Endodermal cell (in vitro differentiated cells): ENCODE measurements at regions not wholly inside any gene's neighbourhood (a gene's known extent, or its start where the extent isn't known, plus 50 kb on each side); places are given as distances from the start of the nearest gene placed in this dataset.

Source experiments
- DNase-seq: peaks from one replicate; pipeline ENCODE4 v3.0.0-alpha.2; 2017
- H3K27ac ChIP-seq: 2 replicates; pipeline ENCODE4 v1.5.1; 2013; ENCODE audit warnings: mild to moderate bottlenecking, low read depth, low read length, moderate library complexity
- H3K27me3 ChIP-seq: 2 replicates; pipeline ENCODE4 v1.6.1; 2013; ENCODE audit warnings: mild to moderate bottlenecking, low read length, moderate library complexity; ENCODE audit not compliant: insufficient read depth, control insufficient read depth, poor library complexity, severe bottlenecking
- H3K36me3 ChIP-seq: 2 replicates; pipeline ENCODE4 v1.7.0; 2013; ENCODE audit warnings: mild to moderate bottlenecking, low read length, moderate library complexity; ENCODE audit not compliant: control insufficient read depth, insufficient read depth
- H3K4me1 ChIP-seq: one replicate; pipeline ENCODE4 v1.7.0; 2013; ENCODE audit warnings: low read length; ENCODE audit not compliant: control insufficient read depth, insufficient read depth
- H3K4me3 ChIP-seq: 2 replicates; pipeline ENCODE4 v1.5.1; 2013; ENCODE audit warnings: mild to moderate bottlenecking, low read length, moderate library complexity
- H3K9ac ChIP-seq: 2 replicates; pipeline ENCODE4 v1.6.1; 2013; ENCODE audit warnings: mild to moderate bottlenecking, low read length, moderate library complexity; ENCODE audit not compliant: poor library complexity, severe bottlenecking; ENCODE audit errors: extremely low read depth
- H3K9me3 ChIP-seq: 2 replicates; pipeline ENCODE4 v1.6.1; 2013; ENCODE audit warnings: mild to moderate bottlenecking, low read length, moderate library complexity; ENCODE audit not compliant: control insufficient read depth
- H3K27ac Mint-ChIP-seq: 2 replicates; pipeline ENCODE4 v1.8.0; 2020; ENCODE audit warnings: mixed read lengths
- H3K27me3 Mint-ChIP-seq: 2 replicates; pipeline ENCODE4 v1.8.0; 2021; ENCODE audit warnings: mild to moderate bottlenecking, mixed read lengths; ENCODE audit not compliant: insufficient read depth
- H3K36me3 Mint-ChIP-seq: 2 replicates; pipeline ENCODE4 v1.8.0; 2020; ENCODE audit warnings: low read depth, mixed read lengths
- H3K4me1 Mint-ChIP-seq: 2 replicates; pipeline ENCODE4 v1.8.0; 2020; ENCODE audit warnings: mixed read lengths
- H3K4me3 Mint-ChIP-seq: 2 replicates; pipeline ENCODE4 v1.8.0; 2020; ENCODE audit warnings: mild to moderate bottlenecking, moderate library complexity, mixed read lengths
- H3K9me3 Mint-ChIP-seq: 2 replicates; pipeline ENCODE4 v1.8.0; 2020; ENCODE audit warnings: mild to moderate bottlenecking, mixed read lengths
- WGBS, 2 experiments: methylation state at CpG; one replicate each; pipeline versions ENCODE4 v1.1.5 to v1.1.7; 2013; ENCODE audit warnings: missing lambda C conversion rate in 2 of 2, mixed read lengths in 1 of 2; ENCODE audit not compliant: insufficient coverage in 1 of 2, insufficient read length in 1 of 2; 5-methylcytosine and 5-hydroxymethylcytosine counted together
- TF ChIP-seq, protein P1 (sequence below): fragments of 200-600 bp; sonication (generic); conservative IDR thresholded peaks from 2 replicates; pipeline ENCODE4 v1.5.0; 2021; ENCODE audit warnings: antibody characterized with exemption, mild to moderate bottlenecking

GRCh38 chr10:20694296-20694695, 202.8 kb downstream of the NEBL start:
- no peaks in the 10 kb centered on the region for H3K9me3 ChIP-seq
- H3K4me3 ChIP-seq: no peak overlapping the region
- no peaks in the 10 kb centered on the region for H3K4me1 ChIP-seq
- peaks cover 18% of the 10 kb centered on the region for H3K27me3 ChIP-seq
- Mint-ChIP-seq H3K9me3 (peaks cover 14% of the 10 kb centered on the region), H3K27me3 (no peaks in the 10 kb centered on the region), H3K27ac (peak overlapping the region; percentile 71), H3K4me3 (no peak overlapping the region), H3K36me3 (no peaks in the 10 kb centered on the region), H3K4me1 (peaks cover 34% of the 10 kb centered on the region)
- TF ChIP-seq, protein P1, sequence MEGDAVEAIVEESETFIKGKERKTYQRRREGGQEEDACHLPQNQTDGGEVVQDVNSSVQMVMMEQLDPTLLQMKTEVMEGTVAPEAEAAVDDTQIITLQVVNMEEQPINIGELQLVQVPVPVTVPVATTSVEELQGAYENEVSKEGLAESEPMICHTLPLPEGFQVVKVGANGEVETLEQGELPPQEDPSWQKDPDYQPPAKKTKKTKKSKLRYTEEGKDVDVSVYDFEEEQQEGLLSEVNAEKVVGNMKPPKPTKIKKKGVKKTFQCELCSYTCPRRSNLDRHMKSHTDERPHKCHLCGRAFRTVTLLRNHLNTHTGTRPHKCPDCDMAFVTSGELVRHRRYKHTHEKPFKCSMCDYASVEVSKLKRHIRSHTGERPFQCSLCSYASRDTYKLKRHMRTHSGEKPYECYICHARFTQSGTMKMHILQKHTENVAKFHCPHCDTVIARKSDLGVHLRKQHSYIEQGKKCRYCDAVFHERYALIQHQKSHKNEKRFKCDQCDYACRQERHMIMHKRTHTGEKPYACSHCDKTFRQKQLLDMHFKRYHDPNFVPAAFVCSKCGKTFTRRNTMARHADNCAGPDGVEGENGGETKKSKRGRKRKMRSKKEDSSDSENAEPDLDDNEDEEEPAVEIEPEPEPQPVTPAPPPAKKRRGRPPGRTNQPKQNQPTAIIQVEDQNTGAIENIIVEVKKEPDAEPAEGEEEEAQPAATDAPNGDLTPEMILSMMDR: no peak
- H3K36me3 ChIP-seq: no peaks in the 10 kb centered on the region
- no peak for DNase-seq
- no peak overlapping the region for H3K9ac ChIP-seq
- no peak overlapping the region for H3K27ac ChIP-seq

GRCh38 chr10:20688797-20689544, 208.1 kb downstream of the NEBL start:
- TF ChIP-seq, protein P1: no peak
- no peak overlapping the region for H3K4me3 ChIP-seq
- no peak for DNase-seq
- Mint-ChIP-seq H3K27ac (no peak overlapping the region), H3K27me3 (no peaks in the 10 kb centered on the region), H3K36me3 (no peaks in the 10 kb centered on the region), H3K4me3 (no peak overlapping the region), H3K9me3 (peaks cover 3% of the 10 kb centered on the region), H3K4me1 (peaks cover 37% of the 10 kb centered on the region)
- H3K9me3 ChIP-seq: no peaks in the 10 kb centered on the region
- H3K27ac ChIP-seq: no peak overlapping the region
- H3K9ac ChIP-seq: no peak overlapping the region
- 86 to 96% methylated on average over 7 of the region's 7 CpGs for WGBS, 2 experiments
- H3K36me3 ChIP-seq: no peaks in the 10 kb centered on the region
- H3K27me3 ChIP-seq: peaks cover 19% of the 10 kb centered on the region
- no peaks in the 10 kb centered on the region for H3K4me1 ChIP-seq

DNA sequence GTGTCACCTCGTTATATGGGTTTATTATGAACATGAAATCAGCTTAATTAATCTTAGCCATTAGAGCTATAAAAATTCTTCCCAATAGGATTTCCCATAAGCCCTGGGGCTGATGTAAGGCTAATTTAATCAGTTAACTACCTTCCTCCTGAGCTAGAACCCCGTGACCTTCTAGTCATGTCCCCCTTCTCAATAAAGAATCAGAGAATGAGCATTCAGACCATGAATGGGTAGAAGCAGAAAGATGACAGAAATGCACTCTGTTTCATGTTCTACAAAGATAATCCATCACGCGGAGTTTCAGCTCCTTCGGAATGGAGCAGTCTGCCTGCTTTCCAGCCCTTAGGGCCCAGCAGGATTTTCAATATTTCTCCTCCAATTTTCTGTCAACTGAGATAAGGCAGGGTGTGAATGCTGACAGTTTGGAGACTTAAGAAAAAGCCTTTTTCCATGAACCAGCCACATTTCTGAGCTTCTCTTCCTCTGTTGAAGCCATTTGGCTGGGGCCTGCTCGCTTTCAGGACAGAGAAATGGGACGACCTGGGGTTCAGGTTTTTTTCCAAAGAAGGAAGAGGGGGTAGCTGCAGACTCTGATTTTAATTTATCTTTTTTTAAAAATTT, 211.0 kb downstream of the NEBL start:
- H3K4me3 ChIP-seq: no peak overlapping the region
- Mint-ChIP-seq H3K4me1 (peaks cover 25% of the 10 kb centered on the region), H3K9me3 (peaks cover 6% of the 10 kb centered on the region), H3K4me3 (no peak overlapping the region), H3K36me3 (no peaks in the 10 kb centered on the region), H3K27ac (no peak overlapping the region), H3K27me3 (no peaks in the 10 kb centered on the region)
- 83 to 91% methylated on average over 4 to 7 of the region's 7 CpGs for whole genome bisulfite sequencing, 2 experiments
- no peaks in the 10 kb centered on the region for H3K4me1 ChIP-seq
- no peak overlapping the region for H3K9ac ChIP-seq
- no peaks in the 10 kb centered on the region for H3K36me3 ChIP-seq
- H3K9me3 ChIP-seq: no peaks in the 10 kb centered on the region
- H3K27me3 ChIP-seq: peaks cover 19% of the 10 kb centered on the region
- DNase-seq: no peak
- TF ChIP-seq, protein P1: no peak
- no peak overlapping the region for H3K27ac ChIP-seq
